Smooth muscle cell (in vitro differentiated cells): ENCODE measurements at regions not wholly inside any gene's neighbourhood (a gene's known extent, or its start where the extent isn't known, plus 50 kb on each side); places are given as distances from the start of the nearest gene placed in this dataset.

ENCODE experiments used
- DNase-seq: peaks from one replicate; lab custom pipeline; 2025; ENCODE audit not compliant: unreplicated experiment; lab: John Stamatoyannopoulos, UW
- H2AFZ ChIP-seq: fragments of 200-600 bp; sonication (generic); 2 replicates; pipeline ENCODE4 v1.6.0; 2016; ENCODE audit warnings: antibody characterized with exemption, low read depth, mild to moderate bottlenecking
- H3F3A ChIP-seq: fragments of 200-600 bp; sonication (generic); 2 replicates; pipeline ENCODE4 v1.6.0; 2017; ENCODE audit warnings: antibody characterized with exemption, low read depth
- H3K27ac ChIP-seq: fragments of 200-600 bp; sonication (generic); 2 replicates; pipeline ENCODE4 v1.5.1; 2016; ENCODE audit warnings: low read depth, mild to moderate bottlenecking
- H3K27me3 ChIP-seq: fragments of 200-600 bp; sonication (generic); 2 replicates; pipeline ENCODE4 v1.6.1; 2016; ENCODE audit warnings: low read depth, mild to moderate bottlenecking
- H3K36me3 ChIP-seq: fragments of 200-600 bp; sonication (generic); 2 replicates; pipeline ENCODE4 v1.5.1; 2016; ENCODE audit warnings: low read depth
- H3K4me1 ChIP-seq: fragments of 200-600 bp; sonication (generic); 2 replicates; pipeline ENCODE4 v1.5.1; 2016; ENCODE audit warnings: low read depth
- H3K4me2 ChIP-seq: fragments of 200-600 bp; sonication (generic); 2 replicates; pipeline ENCODE4 v1.6.0; 2016; ENCODE audit warnings: mild to moderate bottlenecking
- H3K4me3 ChIP-seq: fragments of 200-600 bp; sonication (generic); 2 replicates; pipeline ENCODE4 v1.5.1; 2016; ENCODE audit warnings: mild to moderate bottlenecking
- H3K79me2 ChIP-seq: fragments of 200-600 bp; sonication (generic); 2 replicates; pipeline ENCODE4 v1.6.0; 2016; ENCODE audit warnings: low read depth, mild to moderate bottlenecking
- H3K9ac ChIP-seq: fragments of 200-600 bp; sonication (generic); 2 replicates; pipeline ENCODE4 v1.6.0; 2016; ENCODE audit warnings: low read depth
- H3K9me3 ChIP-seq: fragments of 200-600 bp; sonication (generic); replicated peaks from 2 replicates; pipeline ENCODE4 v1.5.1; 2016; ENCODE audit warnings: low read depth
- H4K20me1 ChIP-seq: fragments of 200-600 bp; sonication (generic); 2 replicates; pipeline ENCODE4 v1.6.0; 2016; ENCODE audit warnings: low read depth
- WGBS: methylation state at CpG from one replicate; pipeline ENCODE4 v1.1.7; 2016; ENCODE audit warnings: low lambda C conversion rate; 5-methylcytosine and 5-hydroxymethylcytosine counted together
- TF ChIP-seq, protein P1 (sequence below): fragments of 200-600 bp; sonication (generic); IDR thresholded peaks from 2 replicates; pipeline ENCODE4 v1.5.1; 2017; ENCODE audit warnings: borderline replicate concordance, mild to moderate bottlenecking, antibody characterized with exemption; ENCODE audit not compliant: insufficient read depth, poor library complexity, severe bottlenecking

DNA sequence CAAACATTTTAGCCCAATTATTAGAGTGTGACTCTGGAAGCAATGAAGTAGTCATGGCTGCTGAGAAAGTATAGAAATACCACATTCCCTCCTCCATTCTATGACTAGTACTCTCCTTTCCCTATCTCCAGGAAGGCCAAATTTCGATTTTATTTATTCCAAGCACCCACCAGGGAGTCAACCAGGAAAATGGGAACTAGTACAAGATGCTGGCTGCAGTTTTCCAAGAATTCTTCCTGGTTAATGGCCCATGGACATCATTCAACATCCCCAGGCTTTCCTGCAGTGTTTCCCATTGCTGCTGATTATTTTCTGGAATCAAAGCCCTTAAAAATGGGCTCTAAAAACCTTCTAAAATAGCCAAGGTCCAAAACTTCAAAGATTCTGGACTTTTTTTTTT lies 247.9 kb upstream of the STT3B start:
- WGBS = 83% methylated on average over 1 of the region's 1 CpG
- Histone ChIP-seq H3K27ac (no peak overlapping the region), H3K79me2 (no peaks in the 10 kb centered on the region), H3F3A (no peaks in the 10 kb centered on the region), H3K9me3 (no peaks in the 10 kb centered on the region), H3K9ac (no peak overlapping the region), H4K20me1 (no peaks in the 10 kb centered on the region), H3K4me3 (no peak overlapping the region), H2AFZ (no peak overlapping the region), H3K4me1 (peaks cover 21% of the 10 kb centered on the region), H3K27me3 (no peaks in the 10 kb centered on the region), H3K4me2 (no peak overlapping the region), H3K36me3 (no peaks in the 10 kb centered on the region)
- TF ChIP-seq, protein P1, sequence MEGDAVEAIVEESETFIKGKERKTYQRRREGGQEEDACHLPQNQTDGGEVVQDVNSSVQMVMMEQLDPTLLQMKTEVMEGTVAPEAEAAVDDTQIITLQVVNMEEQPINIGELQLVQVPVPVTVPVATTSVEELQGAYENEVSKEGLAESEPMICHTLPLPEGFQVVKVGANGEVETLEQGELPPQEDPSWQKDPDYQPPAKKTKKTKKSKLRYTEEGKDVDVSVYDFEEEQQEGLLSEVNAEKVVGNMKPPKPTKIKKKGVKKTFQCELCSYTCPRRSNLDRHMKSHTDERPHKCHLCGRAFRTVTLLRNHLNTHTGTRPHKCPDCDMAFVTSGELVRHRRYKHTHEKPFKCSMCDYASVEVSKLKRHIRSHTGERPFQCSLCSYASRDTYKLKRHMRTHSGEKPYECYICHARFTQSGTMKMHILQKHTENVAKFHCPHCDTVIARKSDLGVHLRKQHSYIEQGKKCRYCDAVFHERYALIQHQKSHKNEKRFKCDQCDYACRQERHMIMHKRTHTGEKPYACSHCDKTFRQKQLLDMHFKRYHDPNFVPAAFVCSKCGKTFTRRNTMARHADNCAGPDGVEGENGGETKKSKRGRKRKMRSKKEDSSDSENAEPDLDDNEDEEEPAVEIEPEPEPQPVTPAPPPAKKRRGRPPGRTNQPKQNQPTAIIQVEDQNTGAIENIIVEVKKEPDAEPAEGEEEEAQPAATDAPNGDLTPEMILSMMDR = no peak
- no peak for DNase-seq

DNA sequence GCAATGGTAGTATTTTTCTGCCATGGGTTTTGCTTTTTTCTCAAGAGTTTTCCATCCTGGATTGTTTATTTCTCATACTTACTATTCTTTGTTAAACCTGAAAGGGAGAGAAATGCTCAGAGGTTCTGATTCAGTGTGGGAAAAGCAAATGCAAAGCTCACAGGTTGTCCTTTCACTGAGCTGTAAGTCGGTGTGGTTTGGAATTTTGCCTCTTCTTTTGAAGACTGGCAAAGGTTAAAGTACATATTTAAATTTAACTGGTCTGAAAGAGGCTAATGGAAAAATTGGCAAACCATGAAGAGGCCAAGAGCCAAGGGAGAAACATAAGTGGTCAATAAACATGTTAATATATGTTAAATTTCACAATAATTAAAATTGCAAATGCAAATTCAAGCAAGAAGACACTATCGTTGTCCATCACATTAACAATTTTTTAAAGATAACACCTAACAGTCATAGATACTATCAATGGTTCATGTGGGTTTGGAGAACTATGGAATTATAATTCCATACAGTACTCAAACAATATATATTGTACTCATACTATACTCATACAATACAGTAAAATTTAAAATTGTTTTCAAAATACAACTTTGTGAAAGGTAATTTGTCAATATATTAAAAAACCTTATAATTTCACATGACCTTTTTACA lies 246.8 kb upstream of the STT3B start:
- Histone ChIP-seq H3F3A (no peaks in the 10 kb centered on the region), H3K36me3 (no peaks in the 10 kb centered on the region), H3K9ac (no peak overlapping the region), H3K79me2 (no peaks in the 10 kb centered on the region), H3K27ac (no peak overlapping the region), H3K27me3 (no peaks in the 10 kb centered on the region), H3K4me1 (peaks cover 26% of the 10 kb centered on the region), H3K9me3 (no peaks in the 10 kb centered on the region), H3K4me2 (no peak overlapping the region), H4K20me1 (no peaks in the 10 kb centered on the region), H2AFZ (no peak overlapping the region), H3K4me3 (no peak overlapping the region)
- TF ChIP-seq, protein P1 = no peak
- no peak for DNase-seq
- WGBS = 81% methylated on average over 2 of the region's 2 CpGs

DNA sequence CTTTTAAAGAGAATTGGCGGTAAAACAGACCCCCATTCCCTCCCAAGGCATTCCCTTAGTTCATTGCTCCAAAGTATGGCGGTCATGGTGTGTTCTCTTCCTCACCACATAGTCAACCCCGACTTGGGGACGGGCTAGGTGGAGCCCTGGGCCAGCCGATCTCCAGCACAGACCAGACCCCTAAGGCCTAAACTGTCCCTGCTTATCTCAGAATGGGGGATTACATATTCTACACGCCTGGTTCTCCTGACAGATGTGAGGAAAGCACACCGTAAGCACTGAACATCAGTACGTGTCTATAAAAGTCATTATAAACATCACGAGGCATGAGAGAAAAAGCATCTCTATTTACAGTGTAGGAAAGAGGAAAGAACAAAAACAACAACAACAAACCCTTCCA lies 244.5 kb upstream of the STT3B start:
- peaks cover 34% of the 10 kb centered on the region for H3K4me1 ChIP-seq
- no peak overlapping the region for H3K9ac ChIP-seq
- H3K9me3 ChIP-seq = no peaks in the 10 kb centered on the region
- 61% methylated on average over 9 of the region's 9 CpGs for WGBS
- no peaks in the 10 kb centered on the region for H4K20me1 ChIP-seq
- H3F3A ChIP-seq = no peaks in the 10 kb centered on the region
- H3K27me3 ChIP-seq = no peaks in the 10 kb centered on the region
- TF ChIP-seq, protein P1 = no peak
- H3K36me3 ChIP-seq = no peaks in the 10 kb centered on the region
- peak overlapping the region; percentile 68 for H2AFZ ChIP-seq
- H3K4me2 ChIP-seq = peak overlapping the region; percentile 42
- no peaks in the 10 kb centered on the region for H3K79me2 ChIP-seq
- H3K4me3 ChIP-seq = no peak overlapping the region
- peak overlapping the region; percentile 93 for H3K27ac ChIP-seq
- DNase-seq = no peak

DNA sequence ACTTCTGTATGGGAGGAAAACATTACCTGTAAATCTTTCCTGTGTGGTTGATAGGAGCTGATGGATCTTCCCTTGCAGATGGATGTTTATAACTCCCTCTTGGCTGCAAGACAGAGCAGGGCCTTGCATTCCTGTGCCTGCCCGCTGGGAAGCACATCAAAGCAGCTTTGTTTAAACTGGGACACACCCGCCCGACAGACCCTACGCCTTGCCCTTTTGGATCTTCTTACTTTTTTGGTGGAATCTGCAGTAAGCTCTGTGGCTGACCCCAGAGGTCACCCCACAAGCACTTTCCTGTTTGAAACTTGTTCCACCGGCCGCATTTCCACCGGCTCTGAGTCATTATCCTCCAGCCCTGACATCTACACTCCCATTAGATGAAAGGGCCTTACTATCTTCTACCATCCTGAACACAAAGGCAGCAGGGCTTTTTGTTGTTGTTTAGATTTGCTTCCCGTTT lies 244.1 kb upstream of the STT3B start:
- no peaks in the 10 kb centered on the region for H3K79me2 ChIP-seq
- peaks cover 34% of the 10 kb centered on the region for H3K4me1 ChIP-seq
- H2AFZ ChIP-seq = peak overlapping the region; percentile 68
- WGBS = 18% methylated on average over 8 of the region's 8 CpGs
- H4K20me1 ChIP-seq = no peaks in the 10 kb centered on the region
- H3K36me3 ChIP-seq = no peaks in the 10 kb centered on the region
- DNase-seq = no peak
- peak overlapping the region; percentile 68 for H3K9ac ChIP-seq
- TF ChIP-seq, protein P1 = no peak
- no peaks in the 10 kb centered on the region for H3F3A ChIP-seq
- H3K27ac ChIP-seq = peak overlapping the region; percentile 93
- peak overlapping the region; percentile 42 for H3K4me2 ChIP-seq
- no peaks in the 10 kb centered on the region for H3K9me3 ChIP-seq
- no peak overlapping the region for H3K4me3 ChIP-seq
- H3K27me3 ChIP-seq = no peaks in the 10 kb centered on the region
